ENCODE measurements at regions not wholly inside any gene's neighbourhood (a gene's known extent, or its start where the extent isn't known, plus 50 kb on each side); places are given as distances from the start of the nearest gene placed in this dataset.

GRCh38 chr3:180543877-180544276, 58.1 kb upstream of the TTC14 start:
- no peak for DNase-seq (ENCODE audit: low spot score)

GRCh38 chr3:180546863-180547262, 55.1 kb upstream of the TTC14 start:
- no peak for DNase-seq (ENCODE audit: low spot score)

- DNase-seq (ENCODE audit: low spot score) = no peak
Observed at GRCh38 chr3:180548050-180548449, 53.9 kb upstream of the TTC14 start.

Data from AG20443 (cell line).